HCT116 (cell line): ENCODE measurements at regions not wholly inside any gene's neighbourhood (a gene's known extent, or its start where the extent isn't known, plus 50 kb on each side); places are given as distances from the start of the nearest gene placed in this dataset.
"Not testable (repeated sequence)": the region's sequence is repeated elsewhere in the genome, so short reads cannot be mapped to it uniquely, and the experiment has no call there.

Source experiments
- ATAC-seq: fragments of 200-7000 bp; cut with Tn5 transposase; 2 replicates; pipeline ENCODE4 v1.9.1; 2020; ENCODE audit warnings: mild to moderate bottlenecking, moderate library complexity
- BruUV-seq: library from RNA; stranded (reverse); fragments of 400-500 nt; replicated peaks from 2 replicates; lab custom pipeline; 2021; lab: Mats Ljungman, UMichigan
- CTCF ChIA-PET: fragments of 300-600 bp; sonication (Branson Sonifier 250); formaldehyde crosslinking; loops from one replicate; lab custom pipeline; 2021; ENCODE audit warnings: antibody characterized with exemption; lab: Charles Lee
- POLR2A ChIA-PET: fragments of 300-600, 350-600 bp; sonication (Branson Sonifier 250); formaldehyde crosslinking; loops from one replicate; lab custom pipeline; 2021; ENCODE audit warnings: antibody characterized with exemption; lab: Charles Lee
- RAD21 ChIA-PET, 2 experiments: fragments of 300-600 bp; sonication (Branson Sonifier 250); formaldehyde crosslinking; loops; one replicate each; lab custom pipeline; 2023; ENCODE audit warnings: low total read pairs in 2 of 2; ENCODE audit not compliant: uncharacterized antibody in 2 of 2, unreplicated experiment in 2 of 2, low non-redundant PET in 1 of 2; lab: Charles Lee
- DNase-seq: peaks from one replicate; pipeline ENCODE4 v3.0.0-alpha.2; 2010; ENCODE audit warnings: low read depth, low spot score
- H2AFZ ChIP-seq: fragments of 200-600 bp; shearing (Covaris generic), sonication (generic); 2 replicates; pipeline ENCODE4 v1.6.1; 2017; ENCODE audit warnings: low read depth, mixed run types, mixed read lengths, antibody characterized with exemption, low read length; ENCODE audit not compliant: poor library complexity, severe bottlenecking
- H3K27ac ChIP-seq: 2 replicates; pipeline ENCODE4 v1.5.1; 2012; ENCODE audit warnings: low read depth, low read length
- H3K27me3 ChIP-seq: fragments of 200-600 bp; sonication (generic); 2 replicates; pipeline ENCODE4 v1.6.1; 2016; ENCODE audit warnings: mixed run types, low read length, mixed read lengths; ENCODE audit not compliant: insufficient read depth
- H3K36me3 ChIP-seq, 2 experiments: fragments of 200-500 bp in 1 of 2; fragments of 200-600 bp in 1 of 2; sonication (Bioruptor generic) in 1 of 2; sonication (generic) in 1 of 2; 2 replicates each; pipeline versions ENCODE4 v1.5.1 to v1.6.1; 2014 to 2016; ENCODE audit warnings: low read length in 2 of 2, inconsistent platforms in 1 of 2, mixed read lengths in 1 of 2, mixed run types in 1 of 2; ENCODE audit not compliant: insufficient read depth in 2 of 2, control insufficient read depth in 1 of 2
- H3K4me1 ChIP-seq, 2 experiments: fragments of 200-600 bp in 1 of 2; sonication (generic) in 1 of 2; 2 replicates each; pipeline versions ENCODE4 v1.5.1 to v1.6.1; 2012 to 2017; ENCODE audit warnings: low read length in 2 of 2, inconsistent platforms in 1 of 2, mild to moderate bottlenecking in 1 of 2, mixed read lengths in 1 of 2, mixed run types in 1 of 2, moderate library complexity in 1 of 2; ENCODE audit not compliant: insufficient read depth in 2 of 2, control insufficient read depth in 1 of 2
- H3K4me2 ChIP-seq: fragments of 200-600 bp; sonication (generic); 2 replicates; pipeline ENCODE4 v1.6.1; 2017; ENCODE audit warnings: mixed run types, low read length, mixed read lengths
- H3K4me3 ChIP-seq, 2 experiments: fragments of 200-600 bp in 1 of 2; sonication (generic) in 1 of 2; replicated peaks in 1 of 2; 2 replicates each; pipeline ENCODE4 v1.5.1; 2011 to 2016; ENCODE audit warnings: low read length in 2 of 2, control low read depth in 1 of 2, low read depth in 1 of 2, mild to moderate bottlenecking in 1 of 2, mixed read lengths in 1 of 2, mixed run types in 1 of 2
- H3K79me2 ChIP-seq: fragments of 200-600 bp; sonication (generic); 2 replicates; pipeline ENCODE4 v1.6.1; 2017; ENCODE audit warnings: mild to moderate bottlenecking, mixed run types, low read length, moderate library complexity, mixed read lengths; ENCODE audit not compliant: insufficient read depth
- H3K9ac ChIP-seq: fragments of 200-600 bp; sonication (generic); 2 replicates; pipeline ENCODE4 v1.6.1; 2016; ENCODE audit warnings: low read length, mixed read lengths
- H3K9me2 ChIP-seq: fragments of 200-600 bp; sonication (generic), shearing (Covaris generic); 2 replicates; pipeline ENCODE4 v1.6.1; 2017; ENCODE audit warnings: mixed run types, mild to moderate bottlenecking, moderate library complexity; ENCODE audit not compliant: insufficient read depth
- H3K9me3 ChIP-seq, 2 experiments: fragments of 200-500 bp in 1 of 2; fragments of 200-600 bp in 1 of 2; sonication (Bioruptor generic) in 1 of 2; sonication (generic) in 1 of 2; 2 replicates each; pipeline ENCODE4 v1.6.1; 2014 to 2017; ENCODE audit warnings: low read length in 2 of 2, mixed read lengths in 2 of 2, inconsistent platforms in 1 of 2, low read depth in 1 of 2, mild to moderate bottlenecking in 1 of 2, mixed run types in 1 of 2, moderate library complexity in 1 of 2; ENCODE audit not compliant: control insufficient read depth in 1 of 2, insufficient read depth in 1 of 2
- H4K20me1 ChIP-seq: fragments of 200-600 bp; sonication (generic), shearing (Covaris generic); 2 replicates; pipeline ENCODE4 v1.6.1; 2017; ENCODE audit warnings: mixed run types, mild to moderate bottlenecking, moderate library complexity; ENCODE audit not compliant: insufficient read depth
- CBX3 ChIP-seq: IDR thresholded peaks from 2 replicates; pipeline ENCODE4 v1.6.1; 2012; ENCODE audit warnings: low read depth
- CTCF ChIP-seq, 3 experiments: fragments of 200-600 bp in 1 of 3; sonication (generic) in 1 of 3; IDR thresholded peaks in 2 of 3; conservative IDR thresholded peaks in 1 of 3; 2 replicates each; pipeline ENCODE4 v1.5.1; 2012 to 2017; ENCODE audit warnings: low read depth in 2 of 3, low read length in 2 of 3, antibody characterized with exemption in 1 of 3, borderline replicate concordance in 1 of 3, control low read depth in 1 of 3, mild to moderate bottlenecking in 1 of 3, mixed read lengths in 1 of 3, mixed run types in 1 of 3, moderate library complexity in 1 of 3; ENCODE audit not compliant: insufficient read depth in 1 of 3
- intact Hi-C: fragments of 100-400 bp; cut with micrococcal nuclease; formaldehyde crosslinking; loops from 2 replicates; pipeline ENCODE4 v1.10.0; 2022

GRCh38 chr15:77907824-77908751, 169.4 kb downstream of the TBC1D2B start:
- Histone ChIP-seq H3K36me3 (no peaks in the 10 kb centered on the region), H2AFZ (peak overlapping the region; percentile 31), H3K9me2 (no peaks in the 10 kb centered on the region), H3K79me2 (no peaks in the 10 kb centered on the region), H4K20me1 (no peaks in the 10 kb centered on the region), H3K4me3 (no peak overlapping the region), H3K4me1 (peaks cover 0 to 19% of the 10 kb centered on the region in 2 experiments; a peak in 2 of 4 replicates), H3K4me2 (peak overlapping the region; percentile 58), H3K27ac (peak overlapping the region; percentile 10; the same call in 1 of the 2 replicates), H3K9me3 (no peaks in the 10 kb centered on the region), H3K9ac (no peak overlapping the region), H3K27me3 (no peaks in the 10 kb centered on the region)
- ChIA-PET CTCF (interaction anchor here (1.0 to 1.3 kb wide), 2 partner anchors 38 to 204 kb away, joined by 3 to 4 read pairs; no protein-coding TSS in a partner anchor), POLR2A (no interaction called here), RAD21 (no interaction called here)
- TF ChIP-seq CTCF (IDR thresholded peaks at IDR 0.05 in 2 of 3, conservative IDR thresholded peaks at IDR 0.05 in 1 of 3; ENCODE audit: borderline replicate concordance in 1 of 3, insufficient read depth in 1 of 3, low read depth in 2 of 3, low read length in 2 of 3) (peak; percentile 31 to 69 (median 53); a peak in 4 of 6 replicates), CBX3 (no peak)
- BruUV-seq = no TSS peak
- ATAC-seq = peak; percentile 77
- DNase-seq = peak; percentile 36
- intact Hi-C loops = no loop called here

GRCh38 chr15:77906062-77906990, 171.2 kb downstream of the TBC1D2B start:
- H3K79me2 ChIP-seq, H3K4me2 ChIP-seq, H3K9me3 ChIP-seq, H3K9ac ChIP-seq, H3K27me3 ChIP-seq, intact Hi-C loops, ATAC-seq, RAD21 ChIA-PET, H3K27ac ChIP-seq, H3K9me2 ChIP-seq, H3K4me3 ChIP-seq, DNase-seq, H2AFZ ChIP-seq, BruUV-seq, H4K20me1 ChIP-seq, H3K36me3 ChIP-seq, POLR2A ChIA-PET: not testable (repeated sequence)
- CTCF ChIA-PET = interaction anchor here (1.5 kb wide), 1 partner anchor 53 kb away, joined by 5 read pairs; no protein-coding TSS in a partner anchor
- peaks cover 0 to 19% of the 10 kb centered on the region in 2 experiments; a peak in 2 of 4 replicates for H3K4me1 ChIP-seq
